ELF-1 (cell line): ENCODE measurements at regions not wholly inside any gene's neighbourhood (a gene's known extent, or its start where the extent isn't known, plus 50 kb on each side); places are given as distances from the start of the nearest gene placed in this dataset.

Experiments
- DNase-seq: peaks from one replicate; pipeline ENCODE4 v3.0.0-alpha.2; 2016; ENCODE audit warnings: low read depth, low spot score

GRCh38 chr2:67835266-67835665 lies 227.5 kb downstream of the C1D start:
- DNase-seq: no peak

- no peak for DNase-seq
These were observed 225.9 kb downstream of the C1D start for GRCh38 chr2:67836866-67837265.

- no peak for DNase-seq
These were observed 224.6 kb downstream of the C1D start for GRCh38 chr2:67838205-67838604.

GRCh38 chr2:67839242-67839641 lies 223.6 kb downstream of the C1D start:
- no peak for DNase-seq

- DNase-seq: no peak
These were observed 223.1 kb downstream of the C1D start for GRCh38 chr2:67839668-67840067.

GRCh38 chr2:67840460-67841068 lies 222.2 kb downstream of the C1D start:
- DNase-seq: peak; percentile 59

- DNase-seq: no peak
These were observed 221.1 kb downstream of the C1D start for GRCh38 chr2:67841711-67842110.

- DNase-seq: no peak
These were observed 220.3 kb downstream of the C1D start for GRCh38 chr2:67842375-67842959.

- no peak for DNase-seq
These were observed 218.7 kb downstream of the C1D start for GRCh38 chr2:67844024-67844540.

GRCh38 chr2:67845621-67846369 lies 217.0 kb downstream of the C1D start:
- DNase-seq: no peak

GRCh38 chr2:67846370-67847070 lies 216.3 kb downstream of the C1D start:
- peak; percentile 86 for DNase-seq

GRCh38 chr2:67848551-67849285 lies 214.1 kb downstream of the C1D start:
- no peak for DNase-seq

GRCh38 chr2:67851016-67851415 lies 211.8 kb downstream of the C1D start:
- no peak for DNase-seq

GRCh38 chr2:67851956-67852824 lies 210.6 kb downstream of the C1D start:
- no peak for DNase-seq

GRCh38 chr2:67854103-67854743 lies 208.6 kb downstream of the C1D start:
- DNase-seq: no peak

GRCh38 chr2:67854798-67855197 lies 208.0 kb downstream of the C1D start:
- no peak for DNase-seq

GRCh38 chr2:67856866-67857265 lies 205.9 kb downstream of the C1D start:
- no peak for DNase-seq

GRCh38 chr2:67857836-67858235 lies 205.0 kb downstream of the C1D start:
- DNase-seq: no peak

- DNase-seq: no peak
These were observed 203.9 kb downstream of the C1D start for GRCh38 chr2:67858886-67859285.

- peak; percentile 8 for DNase-seq
These were observed 196.9 kb downstream of the C1D start for GRCh38 chr2:67865917-67866316.
